ENCODE measurements at regions not wholly inside any gene's neighbourhood (a gene's known extent, or its start where the extent isn't known, plus 50 kb on each side); places are given as distances from the start of the nearest gene placed in this dataset.
"Not testable (repeated sequence)": the region's sequence is repeated elsewhere in the genome, so short reads cannot be mapped to it uniquely, and the experiment has no call there.

GRCh38 chr7:69499-70123 lies 122.8 kb upstream of the FAM20C start:
- not testable (repeated sequence) for TF ChIP-seq ZNF8 (CRISPR knock-in tag; IDR thresholded peaks at IDR 0.05); PPARA (CRISPR knock-in tag; IDR thresholded peaks at IDR 0.05; ENCODE audit: borderline replicate concordance); GLIS3 (CRISPR knock-in tag; IDR thresholded peaks at IDR 0.05)
